AML-193 (cell line): ENCODE measurements at regions not wholly inside any gene's neighbourhood (a gene's known extent, or its start where the extent isn't known, plus 50 kb on each side); places are given as distances from the start of the nearest gene placed in this dataset.
"Not testable (repeated sequence)": the region's sequence is repeated elsewhere in the genome, so short reads cannot be mapped to it uniquely, and the experiment has no call there.

Experiments used
- DNase-seq, 2 experiments: peaks; one replicate each; lab custom pipeline; 2025; lab: John Stamatoyannopoulos, UW

GRCh38 chr1:38179483-38179882, 132.9 kb upstream of the POU3F1 start:
- DNase-seq, result no peak

GRCh38 chr1:38178216-38178615, 131.6 kb upstream of the POU3F1 start:
- no peak for DNase-seq

GRCh38 chr1:38175121-38175520, 128.5 kb upstream of the POU3F1 start:
- no peak for DNase-seq

GRCh38 chr1:38173848-38174247, 127.3 kb upstream of the POU3F1 start:
- no peak for DNase-seq

GRCh38 chr1:38173157-38173831, 126.7 kb upstream of the POU3F1 start:
- DNase-seq, result no peak

GRCh38 chr1:38169121-38169520, 122.5 kb upstream of the POU3F1 start:
- DNase-seq, result no peak

- DNase-seq, result no peak
Measured at GRCh38 chr1:38168365-38168764, 121.8 kb upstream of the POU3F1 start.

- no peak for DNase-seq
Measured at GRCh38 chr1:38166461-38166860, 119.9 kb upstream of the POU3F1 start.

- no peak for DNase-seq
Measured at GRCh38 chr1:38153778-38154470, 107.3 kb upstream of the POU3F1 start.

- DNase-seq, result no peak
Measured at GRCh38 chr1:38153066-38153777, 106.6 kb upstream of the POU3F1 start.

GRCh38 chr1:38152351-38153065, 105.9 kb upstream of the POU3F1 start:
- no peak for DNase-seq

GRCh38 chr1:38151399-38151798, 104.8 kb upstream of the POU3F1 start:
- no peak for DNase-seq

GRCh38 chr1:38146079-38146478, 99.5 kb upstream of the POU3F1 start:
- DNase-seq, result not testable (repeated sequence)

GRCh38 chr1:38142606-38143005, 96.0 kb upstream of the POU3F1 start:
- DNase-seq, result no peak

- no peak for DNase-seq
Measured at GRCh38 chr1:38141483-38141882, 94.9 kb upstream of the POU3F1 start.

- no peak for DNase-seq
Measured at GRCh38 chr1:38139738-38140487, 93.3 kb upstream of the POU3F1 start.

GRCh38 chr1:38138498-38139233, 92.1 kb upstream of the POU3F1 start:
- DNase-seq, result no peak

- no peak for DNase-seq
Measured at GRCh38 chr1:38137164-38137563, 90.6 kb upstream of the POU3F1 start.

- no peak for DNase-seq
Measured at GRCh38 chr1:38135625-38136414, 89.2 kb upstream of the POU3F1 start.

- DNase-seq, result no peak
Measured at GRCh38 chr1:38134294-38134755, 87.7 kb upstream of the POU3F1 start.
